Panc1 (cell line): ENCODE measurements at regions not wholly inside any gene's neighbourhood (a gene's known extent, or its start where the extent isn't known, plus 50 kb on each side); places are given as distances from the start of the nearest gene placed in this dataset.

ENCODE experiments used
- ATAC-seq: fragments of 200-7000 bp; cut with Tn5 transposase; 2 replicates; pipeline ENCODE4 v1.9.1; 2020; ENCODE audit warnings: mild to moderate bottlenecking, moderate library complexity
- BruUV-seq: library from RNA; stranded (reverse); fragments of 400-500 nt; replicated peaks from 2 replicates; lab custom pipeline; 2021; lab: Mats Ljungman, UMichigan
- CTCF ChIA-PET: fragments of 300-600 bp; sonication (Branson Sonifier 250); formaldehyde crosslinking; loops from one replicate; lab custom pipeline; 2022; ENCODE audit warnings: antibody characterized with exemption; lab: Charles Lee
- POLR2A ChIA-PET: fragments of 300-600 bp; sonication (Branson Sonifier 250); formaldehyde crosslinking; loops from one replicate; lab custom pipeline; 2022; ENCODE audit warnings: antibody characterized with exemption; lab: Charles Lee
- DNase-seq: peaks from one replicate; pipeline ENCODE4 v3.0.0-alpha.2; 2010; ENCODE audit warnings: low read depth, low spot score
- H3K27ac ChIP-seq: 2 replicates; pipeline ENCODE4 v1.5.1; 2011; ENCODE audit warnings: mild to moderate bottlenecking, low read length, inconsistent platforms
- H3K27me3 ChIP-seq: fragments of 200-500 bp; sonication (Bioruptor generic); 2 replicates; pipeline ENCODE4 v1.6.0; 2014; ENCODE audit warnings: low read length, inconsistent platforms; ENCODE audit not compliant: control insufficient read depth, insufficient read depth
- H3K36me3 ChIP-seq: fragments of 200-500 bp; sonication (Bioruptor generic); 2 replicates; pipeline ENCODE4 v1.5.1; 2014; ENCODE audit warnings: inconsistent platforms, mild to moderate bottlenecking, low read length, moderate library complexity; ENCODE audit not compliant: control insufficient read depth, insufficient read depth
- H3K4me1 ChIP-seq: 2 replicates; pipeline ENCODE4 v1.5.1; 2011; ENCODE audit warnings: inconsistent platforms, mild to moderate bottlenecking, low read length, moderate library complexity; ENCODE audit not compliant: control insufficient read depth, insufficient read depth
- H3K4me3 ChIP-seq, 2 experiments: 2 replicates each; pipeline ENCODE4 v1.5.1; 2011 to 2012; ENCODE audit warnings: low read depth in 2 of 2, low read length in 2 of 2, mild to moderate bottlenecking in 2 of 2, inconsistent platforms in 1 of 2, moderate library complexity in 1 of 2
- H3K9me3 ChIP-seq: fragments of 200-500 bp; sonication (Bioruptor generic); 2 replicates; pipeline ENCODE4 v1.5.1; 2014; ENCODE audit warnings: low read depth, mild to moderate bottlenecking, inconsistent platforms, low read length, moderate library complexity; ENCODE audit not compliant: control insufficient read depth, insufficient read depth
- TCF7L2 ChIP-seq: IDR thresholded peaks from 2 replicates; pipeline ENCODE4 v1.6.1; 2011; ENCODE audit warnings: mild to moderate bottlenecking, low read depth, low read length, inconsistent platforms
- in situ Hi-C: cut with HindIII; loops from 2 replicates; pipeline ENCODE4 v1.10.0; 2016; ENCODE audit warnings: low sequenced_read_pairs, low pct_unique_long_range_greater_than_20kb
- intact Hi-C: fragments of 100-400 bp; cut with micrococcal nuclease; formaldehyde crosslinking; loops from one replicate; pipeline ENCODE4 v1.10.0; 2022; ENCODE audit not compliant: unreplicated experiment
- TF ChIP-seq, protein P1 (sequence below), 2 experiments: IDR thresholded peaks; 2 replicates each; pipeline ENCODE4 v1.6.1; 2011 to 2012; ENCODE audit warnings: low read depth in 2 of 2, control low read depth in 1 of 2, low read length in 1 of 2, mild to moderate bottlenecking in 1 of 2, moderate library complexity in 1 of 2; ENCODE audit not compliant: insufficient read depth in 1 of 2
- TF ChIP-seq, protein P2 (sequence below): fragments of 450-650 bp; IDR thresholded peaks from 2 replicates; pipeline ENCODE4 v1.5.1; 2017; ENCODE audit warnings: mild to moderate bottlenecking

DNA sequence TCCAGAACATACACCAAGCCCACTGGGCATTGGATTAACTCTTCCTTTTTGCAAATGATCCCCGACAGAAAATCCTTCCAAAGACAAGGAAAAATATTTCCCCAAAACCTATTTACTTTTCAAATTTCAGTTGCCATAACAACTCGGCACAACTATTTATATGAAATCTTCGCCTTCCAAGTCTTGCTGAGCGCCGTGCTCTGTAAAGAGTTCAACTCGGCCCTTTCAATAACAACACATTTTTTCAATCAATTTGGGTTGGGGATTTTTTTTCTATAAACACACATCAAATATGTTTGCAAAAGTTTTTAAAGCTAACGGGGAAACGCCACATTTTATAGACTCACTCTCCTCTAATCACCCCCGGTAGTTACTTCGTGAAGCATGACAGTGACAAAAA is 333.8 kb downstream of the MN1 start:
- POLR2A ChIA-PET: no interaction called here
- no peak overlapping the region for H3K27ac ChIP-seq
- H3K4me1 ChIP-seq: no peaks in the 10 kb centered on the region
- intact Hi-C loops (no loop called here), in situ Hi-C loops (no loop called here)
- ATAC-seq (no peak), DNase-seq (no peak)
- H3K4me3 ChIP-seq: no peak overlapping the region
- no peaks in the 10 kb centered on the region for H3K9me3 ChIP-seq
- no TSS peak for BruUV-seq
- no peaks in the 10 kb centered on the region for H3K27me3 ChIP-seq
- CTCF ChIA-PET: no interaction called here
- no peaks in the 10 kb centered on the region for H3K36me3 ChIP-seq
- no peak for TF ChIP-seq TCF7L2
- TF ChIP-seq, protein P1, sequence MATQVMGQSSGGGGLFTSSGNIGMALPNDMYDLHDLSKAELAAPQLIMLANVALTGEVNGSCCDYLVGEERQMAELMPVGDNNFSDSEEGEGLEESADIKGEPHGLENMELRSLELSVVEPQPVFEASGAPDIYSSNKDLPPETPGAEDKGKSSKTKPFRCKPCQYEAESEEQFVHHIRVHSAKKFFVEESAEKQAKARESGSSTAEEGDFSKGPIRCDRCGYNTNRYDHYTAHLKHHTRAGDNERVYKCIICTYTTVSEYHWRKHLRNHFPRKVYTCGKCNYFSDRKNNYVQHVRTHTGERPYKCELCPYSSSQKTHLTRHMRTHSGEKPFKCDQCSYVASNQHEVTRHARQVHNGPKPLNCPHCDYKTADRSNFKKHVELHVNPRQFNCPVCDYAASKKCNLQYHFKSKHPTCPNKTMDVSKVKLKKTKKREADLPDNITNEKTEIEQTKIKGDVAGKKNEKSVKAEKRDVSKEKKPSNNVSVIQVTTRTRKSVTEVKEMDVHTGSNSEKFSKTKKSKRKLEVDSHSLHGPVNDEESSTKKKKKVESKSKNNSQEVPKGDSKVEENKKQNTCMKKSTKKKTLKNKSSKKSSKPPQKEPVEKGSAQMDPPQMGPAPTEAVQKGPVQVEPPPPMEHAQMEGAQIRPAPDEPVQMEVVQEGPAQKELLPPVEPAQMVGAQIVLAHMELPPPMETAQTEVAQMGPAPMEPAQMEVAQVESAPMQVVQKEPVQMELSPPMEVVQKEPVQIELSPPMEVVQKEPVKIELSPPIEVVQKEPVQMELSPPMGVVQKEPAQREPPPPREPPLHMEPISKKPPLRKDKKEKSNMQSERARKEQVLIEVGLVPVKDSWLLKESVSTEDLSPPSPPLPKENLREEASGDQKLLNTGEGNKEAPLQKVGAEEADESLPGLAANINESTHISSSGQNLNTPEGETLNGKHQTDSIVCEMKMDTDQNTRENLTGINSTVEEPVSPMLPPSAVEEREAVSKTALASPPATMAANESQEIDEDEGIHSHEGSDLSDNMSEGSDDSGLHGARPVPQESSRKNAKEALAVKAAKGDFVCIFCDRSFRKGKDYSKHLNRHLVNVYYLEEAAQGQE (IDR thresholded peaks at IDR 0.05; ENCODE audit: insufficient read depth in 1 of 2, low read depth in 2 of 2, low read length in 1 of 2): no peak

DNA sequence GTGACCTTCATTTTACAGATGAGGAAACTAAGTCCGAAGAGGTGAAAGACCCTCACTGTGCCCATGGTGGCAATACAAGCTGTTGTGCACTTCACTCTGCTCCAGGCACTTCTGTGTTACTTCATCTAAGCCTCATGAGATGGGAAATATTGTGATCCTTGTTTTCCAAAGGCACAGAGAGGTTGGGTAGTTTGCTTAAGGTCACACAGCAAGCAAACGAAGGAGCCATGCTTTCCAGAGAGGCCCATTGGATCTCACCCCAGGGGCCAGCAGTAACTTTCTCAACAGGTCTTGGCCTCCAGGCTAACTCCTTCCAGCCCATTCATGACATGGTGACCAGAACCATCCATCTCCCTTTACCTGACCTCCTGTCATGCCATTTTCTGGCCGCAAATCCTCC is 332.8 kb downstream of the MN1 start:
- no peak for DNase-seq
- intact Hi-C loops: no loop called here
- no peak for ATAC-seq
- ChIA-PET POLR2A (no interaction called here), CTCF (no interaction called here)
- H3K27me3 ChIP-seq: no peaks in the 10 kb centered on the region
- in situ Hi-C loops: no loop called here
- H3K9me3 ChIP-seq: no peaks in the 10 kb centered on the region
- no peak for TF ChIP-seq TCF7L2
- TF ChIP-seq, protein P1 (IDR thresholded peaks at IDR 0.05; ENCODE audit: insufficient read depth in 1 of 2, low read depth in 2 of 2, low read length in 1 of 2): no peak
- TF ChIP-seq, protein P2, sequence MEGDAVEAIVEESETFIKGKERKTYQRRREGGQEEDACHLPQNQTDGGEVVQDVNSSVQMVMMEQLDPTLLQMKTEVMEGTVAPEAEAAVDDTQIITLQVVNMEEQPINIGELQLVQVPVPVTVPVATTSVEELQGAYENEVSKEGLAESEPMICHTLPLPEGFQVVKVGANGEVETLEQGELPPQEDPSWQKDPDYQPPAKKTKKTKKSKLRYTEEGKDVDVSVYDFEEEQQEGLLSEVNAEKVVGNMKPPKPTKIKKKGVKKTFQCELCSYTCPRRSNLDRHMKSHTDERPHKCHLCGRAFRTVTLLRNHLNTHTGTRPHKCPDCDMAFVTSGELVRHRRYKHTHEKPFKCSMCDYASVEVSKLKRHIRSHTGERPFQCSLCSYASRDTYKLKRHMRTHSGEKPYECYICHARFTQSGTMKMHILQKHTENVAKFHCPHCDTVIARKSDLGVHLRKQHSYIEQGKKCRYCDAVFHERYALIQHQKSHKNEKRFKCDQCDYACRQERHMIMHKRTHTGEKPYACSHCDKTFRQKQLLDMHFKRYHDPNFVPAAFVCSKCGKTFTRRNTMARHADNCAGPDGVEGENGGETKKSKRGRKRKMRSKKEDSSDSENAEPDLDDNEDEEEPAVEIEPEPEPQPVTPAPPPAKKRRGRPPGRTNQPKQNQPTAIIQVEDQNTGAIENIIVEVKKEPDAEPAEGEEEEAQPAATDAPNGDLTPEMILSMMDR: no peak
- H3K27ac ChIP-seq: no peak overlapping the region
- no peaks in the 10 kb centered on the region for H3K36me3 ChIP-seq
- BruUV-seq: no TSS peak
- H3K4me3 ChIP-seq: no peak overlapping the region
- H3K4me1 ChIP-seq: no peaks in the 10 kb centered on the region
